Pancreas (tissue), 10 donors: ENCODE measurements at regions not wholly inside any gene's neighbourhood (a gene's known extent, or its start where the extent isn't known, plus 50 kb on each side); places are given as distances from the start of the nearest gene placed in this dataset.

Experiments
- ATAC-seq, 4 donors: fragments of 200-7000 bp; cut with Tn5 transposase; one replicate each; pipeline versions ENCODE4 v1.8.0 to v1.9.1; 2020; ENCODE audit warnings: mild to moderate bottlenecking in 4 of 4, moderate library complexity in 4 of 4
- DNase-seq, 6 donors: peaks; one replicate each; pipeline ENCODE4 v3.0.0-alpha.2; 2020
- FAIRE-seq: peaks from 2 replicates; lab custom pipeline; 2012; peaks lifted over from hg19 to GRCh38; lab: Jason Lieb, UNC
- H3K27ac ChIP-seq, 4 donors: fragments of 200-600 bp; sonication (generic); 1 replicate in 3 of 4; 2 replicates in 1 of 4; pipeline versions ENCODE4 v1.5.0 to v1.8.0; 2020
- H3K27me3 ChIP-seq, 4 donors: fragments of 200-600 bp; one replicate each; pipeline ENCODE4 v1.8.0; 2021
- H3K36me3 ChIP-seq, 3 donors: fragments of 200-600 bp; sonication (generic) in 1 of 3; one replicate each; pipeline versions ENCODE4 v1.5.0 to v1.8.0; 2020 to 2021
- H3K4me1 ChIP-seq, 3 donors: fragments of 200-600 bp; one replicate each; pipeline ENCODE4 v1.8.0; 2021
- H3K4me3 ChIP-seq, 4 donors: fragments of 200-600 bp; sonication (generic) in 2 of 4; one replicate each; pipeline versions ENCODE4 v1.5.0 to v1.8.0; 2020 to 2021
- H3K9me3 ChIP-seq, 4 donors: fragments of 200-600 bp; one replicate each; pipeline ENCODE4 v1.8.0; 2021
- CTCF ChIP-seq, 4 donors: fragments of 200-600 bp; sonication (generic) in 3 of 4; IDR thresholded peaks; one replicate each; pipeline versions ENCODE4 v1.5.0 to v1.8.0; 2021; ENCODE audit warnings: antibody characterized with exemption in 4 of 4
- WGBS, 2 donors: extraction: QIAGEN DNeasy Blood & Tissue Kit; methylation state at CpG; one replicate each; pipeline ENCODE4 v1.1.7; 2013; 5-methylcytosine and 5-hydroxymethylcytosine counted together
- intact Hi-C, 3 donors: fragments of 100-400 bp; cut with DNase I; formaldehyde crosslinking; loops; one replicate each; pipeline versions ENCODE4 v1.11.1 to v1.14.2; 2022
- donor health status: healthy with polysubstance abuse.
- donor health status: DM: no; HTN: no; CAD: no; lungs with moderate emphysema.
- donor health status: DM: no; HTN: no; CAD: no.
- donor health status: control.
- donor health status: control.
- donor health status: Bipolar disorder and iron deficiency.
- donor health status: DM: yes; HTN: yes; CAD: no.
- donor health status: DM: no; HTN: no; CAD: no.
- donor health status: DM: no; HTN: no; CAD: no.
- donor health status: DM: yes; HTN: yes; CAD: no.

GRCh38 chr13:74444864-74445479 is 310.8 kb upstream of the KLF12 start:
- intact Hi-C loops: no loop called here
- TF ChIP-seq CTCF (IDR thresholded peaks at IDR 0.05): no peak
- DNase-seq (no peak), ATAC-seq (no peak), FAIRE-seq (no peak)
- H3K27ac ChIP-seq: no peak overlapping the region
- no peak overlapping the region for H3K4me3 ChIP-seq
- no peaks in the 10 kb centered on the region for H3K36me3 ChIP-seq
- H3K9me3 ChIP-seq: no peaks in the 10 kb centered on the region
- no peaks in the 10 kb centered on the region for H3K27me3 ChIP-seq
- H3K4me1 ChIP-seq: no peaks in the 10 kb centered on the region
- 85% methylated on average over 1 of the region's 1 CpG for whole genome bisulfite sequencing, 2 donors

GRCh38 chr13:74444161-74444571 is 310.0 kb upstream of the KLF12 start:
- ATAC-seq (no peak), DNase-seq (no peak), FAIRE-seq (no peak)
- 51 to 58% methylated on average over 6 of the region's 6 CpGs for whole genome bisulfite sequencing, 2 donors
- Histone ChIP-seq H3K9me3 (no peaks in the 10 kb centered on the region), H3K4me3 (no peak overlapping the region), H3K4me1 (no peaks in the 10 kb centered on the region), H3K27ac (no peak overlapping the region), H3K27me3 (no peaks in the 10 kb centered on the region), H3K36me3 (no peaks in the 10 kb centered on the region)
- no peak for TF ChIP-seq CTCF (IDR thresholded peaks at IDR 0.05)
- intact Hi-C loops: no loop called here

GRCh38 chr13:74443631-74444030 is 309.4 kb upstream of the KLF12 start:
- TF ChIP-seq CTCF (IDR thresholded peaks at IDR 0.05): no peak
- intact Hi-C loops: no loop called here
- H3K9me3 ChIP-seq: no peaks in the 10 kb centered on the region
- H3K4me1 ChIP-seq: no peaks in the 10 kb centered on the region
- H3K27ac ChIP-seq: no peak overlapping the region
- no peaks in the 10 kb centered on the region for H3K27me3 ChIP-seq
- ATAC-seq (peak in 1 of 4 donors; percentile 45), DNase-seq (no peak), FAIRE-seq (no peak)
- no peaks in the 10 kb centered on the region for H3K36me3 ChIP-seq
- H3K4me3 ChIP-seq: no peak overlapping the region
- WGBS, 2 donors: 11 to 15% methylated on average over 1 of the region's 1 CpG

- FAIRE-seq (no peak), ATAC-seq (no peak), DNase-seq (no peak)
- Histone ChIP-seq H3K27me3 (no peaks in the 10 kb centered on the region), H3K4me1 (no peaks in the 10 kb centered on the region), H3K9me3 (no peaks in the 10 kb centered on the region), H3K27ac (no peak overlapping the region), H3K36me3 (no peaks in the 10 kb centered on the region), H3K4me3 (no peak overlapping the region)
- TF ChIP-seq CTCF (IDR thresholded peaks at IDR 0.05): no peak
- 46 to 49% methylated on average over 5 of the region's 5 CpGs for WGBS, 2 donors
- intact Hi-C loops: no loop called here
Observed at GRCh38 chr13:74442751-74443150, 308.5 kb upstream of the KLF12 start.

- no peaks in the 10 kb centered on the region for H3K4me1 ChIP-seq
- H3K4me3 ChIP-seq: no peak overlapping the region
- H3K9me3 ChIP-seq: no peaks in the 10 kb centered on the region
- H3K27me3 ChIP-seq: no peaks in the 10 kb centered on the region
- no peak for FAIRE-seq
- intact Hi-C loops: no loop called here
- TF ChIP-seq CTCF (IDR thresholded peaks at IDR 0.05): no peak
- DNase-seq: no peak
- no peak overlapping the region for H3K27ac ChIP-seq
- 45 to 62% methylated on average over 3 of the region's 3 CpGs for whole genome bisulfite sequencing, 2 donors
- H3K36me3 ChIP-seq: no peaks in the 10 kb centered on the region
- no peak for ATAC-seq
Observed at GRCh38 chr13:74438901-74439300, 304.7 kb upstream of the KLF12 start.
